Stimulated activated naive CD4-positive, alpha-beta T cell (primary cell): ENCODE measurements at regions not wholly inside any gene's neighbourhood (a gene's known extent, or its start where the extent isn't known, plus 50 kb on each side); places are given as distances from the start of the nearest gene placed in this dataset.

Experiments used
- DNase-seq, 6 experiments: peaks; one replicate each; lab custom pipeline; 2025; lab: John Stamatoyannopoulos, UW

GRCh38 chr7:39890411-39890810 lies 59.6 kb upstream of the CDK13 start:
- no peak for DNase-seq

GRCh38 chr7:39891894-39892293 lies 58.2 kb upstream of the CDK13 start:
- no peak for DNase-seq

GRCh38 chr7:39892361-39892760 lies 57.7 kb upstream of the CDK13 start:
- DNase-seq = no peak

- no peak for DNase-seq
Observed at GRCh38 chr7:39894904-39895303, 55.2 kb upstream of the CDK13 start.

- DNase-seq = no peak
Observed at GRCh38 chr7:39896840-39897239, 53.2 kb upstream of the CDK13 start.

- DNase-seq = no peak
Observed at GRCh38 chr7:39898867-39899266, 51.2 kb upstream of the CDK13 start.
